SJSA1 (cell line): ENCODE measurements at regions not wholly inside any gene's neighbourhood (a gene's known extent, or its start where the extent isn't known, plus 50 kb on each side); places are given as distances from the start of the nearest gene placed in this dataset.

Source experiments
- DNase-seq, 2 experiments: peaks; one replicate each; pipeline ENCODE4 v3.0.0-alpha.2; 2015 to 2020; ENCODE audit warnings: low spot score in 2 of 2, low read depth in 1 of 2
- H3K27ac ChIP-seq: fragments of 250-450 bp; sonication (Bioruptor Pico); 2 replicates; pipeline ENCODE4 v1.5.1; 2020; ENCODE audit warnings: mild to moderate bottlenecking, moderate library complexity
- H3K27me3 ChIP-seq: fragments of 250-450 bp; sonication (Bioruptor Pico); replicated peaks from 2 replicates; pipeline ENCODE4 v1.5.1; 2020; ENCODE audit warnings: mild to moderate bottlenecking, moderate library complexity
- H3K36me3 ChIP-seq: fragments of 250-450 bp; sonication (Bioruptor Pico); 2 replicates; pipeline ENCODE4 v1.5.1; 2020; ENCODE audit warnings: mild to moderate bottlenecking
- H3K4me1 ChIP-seq: fragments of 250-450 bp; sonication (Bioruptor Pico); replicated peaks from 2 replicates; pipeline ENCODE4 v1.6.1; 2021; ENCODE audit warnings: mild to moderate bottlenecking
- H3K4me3 ChIP-seq: fragments of 250-450 bp; sonication (Bioruptor Pico); 2 replicates; pipeline ENCODE4 v1.5.1; 2020; ENCODE audit warnings: mild to moderate bottlenecking
- H3K9me3 ChIP-seq: fragments of 250-450 bp; sonication (Bioruptor Pico); replicated peaks from 2 replicates; pipeline ENCODE4 v1.5.1; 2020; ENCODE audit warnings: mild to moderate bottlenecking

- H3K27me3 ChIP-seq: no peaks in the 10 kb centered on the region
- no peak for DNase-seq
- no peak overlapping the region for H3K27ac ChIP-seq
- no peaks in the 10 kb centered on the region for H3K4me1 ChIP-seq
- no peaks in the 10 kb centered on the region for H3K36me3 ChIP-seq
- H3K9me3 ChIP-seq: no peaks in the 10 kb centered on the region
- H3K4me3 ChIP-seq: no peak overlapping the region
These were observed 85.1 kb upstream of the C14orf180 start for GRCh38 chr14:104494483-104494882.

DNA sequence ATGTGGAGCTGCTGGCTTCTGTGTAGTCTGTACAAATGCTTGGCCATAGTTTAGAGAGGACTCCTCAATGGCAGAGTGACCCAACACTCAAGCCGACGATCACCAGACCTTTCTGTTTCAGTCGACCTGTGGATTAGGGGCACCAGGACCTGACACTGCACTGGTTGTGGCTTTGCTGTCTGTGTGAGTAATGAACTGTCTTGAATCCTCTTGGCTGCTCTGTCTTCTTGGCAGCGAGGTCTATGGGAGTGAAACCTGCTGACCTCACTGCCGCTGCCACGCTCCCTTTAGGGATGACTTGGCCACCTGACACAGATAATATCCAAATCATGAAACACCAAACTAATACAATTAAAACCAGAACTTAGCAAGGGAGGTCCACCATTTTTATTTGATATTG lies 83.5 kb upstream of the C14orf180 start:
- H3K27me3 ChIP-seq: no peaks in the 10 kb centered on the region
- DNase-seq: no peak
- no peaks in the 10 kb centered on the region for H3K9me3 ChIP-seq
- no peaks in the 10 kb centered on the region for H3K36me3 ChIP-seq
- H3K4me1 ChIP-seq: no peaks in the 10 kb centered on the region
- no peak overlapping the region for H3K27ac ChIP-seq
- H3K4me3 ChIP-seq: no peak overlapping the region

DNA sequence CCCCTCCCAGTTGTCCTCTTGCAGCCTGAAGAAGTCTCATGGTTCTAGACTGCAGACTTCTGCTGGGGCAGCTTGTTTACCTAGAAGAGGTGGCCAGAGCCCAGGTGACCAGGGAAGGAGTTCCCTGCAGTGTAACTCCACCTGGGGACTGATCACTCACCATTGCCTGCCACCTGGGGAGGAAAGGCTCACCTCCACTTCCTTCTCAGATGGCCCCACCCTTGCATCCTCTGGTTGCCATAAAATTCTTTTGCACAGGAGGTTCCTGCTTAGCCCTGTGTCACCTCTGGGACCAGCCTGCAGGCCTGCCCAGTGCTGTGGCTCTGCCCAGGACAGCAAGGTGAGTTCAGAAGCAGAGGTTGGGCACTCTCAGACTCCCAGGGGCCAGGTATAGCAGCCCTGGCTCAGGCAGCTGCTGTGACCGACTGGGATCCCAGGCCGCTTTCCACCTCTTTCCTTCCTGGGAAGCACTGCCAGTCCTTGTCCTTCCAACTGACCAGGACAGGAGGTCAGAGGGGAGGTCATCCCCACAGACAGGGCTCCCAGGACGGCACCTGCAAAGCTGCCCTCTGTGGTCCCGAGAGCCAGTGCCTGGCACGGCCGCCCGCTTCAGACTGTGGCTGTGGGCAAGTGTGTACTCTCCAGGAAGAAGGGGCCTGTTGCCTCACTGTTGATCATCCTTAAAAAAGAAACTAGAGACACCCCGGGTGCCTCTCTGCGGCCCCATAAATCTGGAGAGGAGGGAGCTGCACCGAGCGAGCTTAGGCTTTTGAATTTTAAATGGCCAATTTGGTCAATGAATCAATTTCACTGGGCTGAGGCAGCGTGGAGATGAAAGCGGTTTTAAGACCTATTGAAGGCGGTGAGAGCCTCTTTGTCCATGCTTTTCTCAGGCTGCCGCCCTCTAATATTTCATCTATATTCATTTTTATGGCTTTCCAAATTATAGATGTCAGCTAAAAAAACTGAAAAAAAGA lies 79.5 kb upstream of the C14orf180 start:
- H3K36me3 ChIP-seq: no peaks in the 10 kb centered on the region
- no peaks in the 10 kb centered on the region for H3K4me1 ChIP-seq
- peaks cover 9% of the 10 kb centered on the region; the same call in 1 of the 2 replicates for H3K27me3 ChIP-seq
- no peak overlapping the region for H3K27ac ChIP-seq
- H3K9me3 ChIP-seq: no peaks in the 10 kb centered on the region
- no peak overlapping the region for H3K4me3 ChIP-seq
- peak in 1 of 2 experiments; percentile 25 for DNase-seq

- Histone ChIP-seq H3K36me3 (no peaks in the 10 kb centered on the region), H3K27ac (no peak overlapping the region), H3K4me3 (no peak overlapping the region), H3K9me3 (no peaks in the 10 kb centered on the region), H3K4me1 (no peaks in the 10 kb centered on the region), H3K27me3 (peaks cover 9% of the 10 kb centered on the region; the same call in 1 of the 2 replicates)
- DNase-seq: no peak
These were observed 77.5 kb upstream of the C14orf180 start for GRCh38 chr14:104502060-104502459.

- no peaks in the 10 kb centered on the region for H3K9me3 ChIP-seq
- H3K27me3 ChIP-seq: peaks cover 9% of the 10 kb centered on the region; the same call in 1 of the 2 replicates
- no peaks in the 10 kb centered on the region for H3K36me3 ChIP-seq
- peak in 1 of 2 experiments; percentile 22 for DNase-seq
- H3K4me3 ChIP-seq: no peak overlapping the region
- no peak overlapping the region for H3K27ac ChIP-seq
- H3K4me1 ChIP-seq: no peaks in the 10 kb centered on the region
These were observed 75.9 kb upstream of the C14orf180 start for GRCh38 chr14:104503691-104504090.

GRCh38 chr14:104504172-104504735 lies 75.3 kb upstream of the C14orf180 start:
- no peaks in the 10 kb centered on the region for H3K4me1 ChIP-seq
- H3K9me3 ChIP-seq: no peaks in the 10 kb centered on the region
- no peak overlapping the region for H3K27ac ChIP-seq
- H3K27me3 ChIP-seq: peaks cover 9% of the 10 kb centered on the region; the same call in 1 of the 2 replicates
- DNase-seq: no peak
- no peaks in the 10 kb centered on the region for H3K36me3 ChIP-seq
- no peak overlapping the region for H3K4me3 ChIP-seq

DNA sequence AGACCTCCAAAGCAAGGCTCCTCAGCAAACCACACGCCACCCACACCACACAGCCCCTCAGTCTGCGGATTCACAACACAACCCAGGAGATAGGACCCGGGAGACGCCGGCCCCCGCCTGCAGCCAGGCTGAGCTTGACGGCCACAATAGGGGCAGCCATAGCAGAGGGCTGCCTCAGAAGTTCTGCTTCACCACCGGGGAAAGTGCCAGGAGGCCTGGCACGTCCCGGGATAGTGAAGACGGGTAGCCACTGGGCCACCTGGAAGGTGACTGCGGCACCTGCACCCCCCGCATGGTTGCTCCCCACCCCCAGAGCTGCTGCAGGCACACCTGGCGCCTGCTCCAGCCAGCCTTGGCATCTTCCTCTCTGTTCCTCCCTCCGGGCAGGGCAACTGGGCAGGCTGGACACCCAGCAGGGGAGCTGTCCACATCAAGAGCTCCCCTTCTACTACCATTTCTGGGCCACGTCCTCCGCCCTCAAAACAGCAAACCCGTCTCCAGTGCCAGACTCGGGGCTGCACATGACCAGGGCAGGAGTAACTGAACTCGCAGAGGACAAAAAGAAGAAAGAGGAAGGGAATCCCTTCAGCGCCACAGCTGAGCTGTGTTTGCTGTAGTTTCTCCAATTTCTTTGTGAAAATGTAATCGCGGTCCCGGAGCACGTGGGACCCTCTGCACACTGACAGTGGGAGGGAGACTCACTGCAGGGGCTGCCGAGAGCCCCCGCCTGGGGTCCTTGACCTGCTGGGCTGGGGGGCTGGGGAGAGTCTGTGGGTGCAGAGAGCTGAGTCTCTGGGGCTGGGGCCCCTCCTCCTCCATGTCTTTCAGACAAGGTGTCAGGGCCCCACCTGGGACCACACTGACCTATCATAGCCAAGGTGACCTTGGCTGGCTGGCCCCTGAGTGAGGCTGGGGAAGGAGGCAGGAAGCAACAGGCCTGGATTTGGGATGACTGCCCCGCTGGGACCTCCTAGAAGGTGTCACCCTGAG lies 74.2 kb upstream of the C14orf180 start:
- Histone ChIP-seq H3K9me3 (no peaks in the 10 kb centered on the region), H3K27me3 (peaks cover 9% of the 10 kb centered on the region; the same call in 1 of the 2 replicates), H3K4me3 (no peak overlapping the region), H3K27ac (no peak overlapping the region), H3K36me3 (no peaks in the 10 kb centered on the region), H3K4me1 (no peaks in the 10 kb centered on the region)
- no peak for DNase-seq

DNA sequence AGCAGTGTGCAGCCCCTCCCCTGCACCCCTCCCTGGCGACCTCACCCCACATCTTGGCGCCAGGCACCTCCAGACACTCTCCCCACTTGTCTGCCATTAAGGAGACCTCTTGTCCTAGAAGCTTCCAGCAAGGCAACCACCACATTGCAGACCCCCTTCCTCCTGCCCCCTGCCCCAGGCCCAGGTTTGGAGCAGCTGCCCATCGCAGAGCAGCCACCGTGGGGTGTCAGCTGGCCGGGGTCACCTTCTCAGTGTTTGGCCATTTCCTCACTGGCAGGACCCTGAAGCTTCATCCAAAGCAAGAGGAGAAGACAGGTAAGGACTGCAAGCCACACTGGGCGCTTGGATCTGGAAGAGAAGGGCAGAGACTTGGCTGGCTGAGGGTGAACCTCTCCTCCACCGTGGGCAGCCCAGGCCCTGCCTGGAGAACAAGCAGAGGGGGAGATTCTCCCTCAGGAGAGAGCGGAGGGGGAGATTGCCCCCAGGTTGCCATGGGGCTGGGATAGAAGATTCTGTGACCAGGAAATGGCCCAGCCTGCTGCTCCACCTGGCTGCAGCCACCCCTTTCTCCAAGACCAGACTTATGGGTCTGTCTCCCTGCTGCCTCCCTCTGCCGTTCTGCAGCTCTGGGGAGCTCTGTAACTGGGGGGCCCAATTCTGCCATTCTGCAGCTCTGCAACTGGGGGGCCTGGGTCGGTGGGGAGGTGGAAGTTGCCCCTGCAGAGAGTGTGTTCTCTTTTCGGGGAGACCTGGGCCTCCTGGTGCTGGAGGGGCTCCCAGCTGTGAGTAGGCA lies 72.9 kb upstream of the C14orf180 start:
- Histone ChIP-seq H3K36me3 (no peaks in the 10 kb centered on the region), H3K27me3 (peaks cover 7% of the 10 kb centered on the region; the same call in 1 of the 2 replicates), H3K4me3 (no peak overlapping the region), H3K4me1 (no peaks in the 10 kb centered on the region), H3K27ac (no peak overlapping the region), H3K9me3 (no peaks in the 10 kb centered on the region)
- DNase-seq: peak in 1 of 2 experiments; percentile 25

GRCh38 chr14:104507443-104507842 lies 72.1 kb upstream of the C14orf180 start:
- H3K4me1 ChIP-seq: no peaks in the 10 kb centered on the region
- peaks cover 7% of the 10 kb centered on the region; the same call in 1 of the 2 replicates for H3K27me3 ChIP-seq
- DNase-seq: no peak
- no peak overlapping the region for H3K27ac ChIP-seq
- H3K36me3 ChIP-seq: no peaks in the 10 kb centered on the region
- no peaks in the 10 kb centered on the region for H3K9me3 ChIP-seq
- no peak overlapping the region for H3K4me3 ChIP-seq

DNA sequence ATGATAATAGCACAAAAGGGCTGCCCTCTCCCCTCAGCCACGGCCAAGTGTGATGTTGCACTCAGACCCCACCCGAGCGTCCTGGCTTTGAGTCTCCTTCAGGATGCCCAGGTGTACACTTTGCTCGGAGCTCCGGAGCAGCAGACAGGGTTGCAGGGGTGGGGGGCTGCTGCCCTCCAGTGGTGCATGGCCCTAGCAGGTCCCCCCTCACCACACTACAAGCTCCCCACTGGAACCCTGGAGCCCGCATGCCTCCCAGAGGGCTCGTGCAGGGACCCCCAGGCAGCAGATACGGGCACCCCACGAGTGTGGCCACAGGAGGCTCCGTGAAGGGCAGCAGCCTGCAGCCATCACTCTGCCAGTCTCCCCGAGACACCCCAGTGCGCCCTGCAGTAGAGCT lies 69.9 kb upstream of the C14orf180 start:
- no peak overlapping the region for H3K4me3 ChIP-seq

DNA sequence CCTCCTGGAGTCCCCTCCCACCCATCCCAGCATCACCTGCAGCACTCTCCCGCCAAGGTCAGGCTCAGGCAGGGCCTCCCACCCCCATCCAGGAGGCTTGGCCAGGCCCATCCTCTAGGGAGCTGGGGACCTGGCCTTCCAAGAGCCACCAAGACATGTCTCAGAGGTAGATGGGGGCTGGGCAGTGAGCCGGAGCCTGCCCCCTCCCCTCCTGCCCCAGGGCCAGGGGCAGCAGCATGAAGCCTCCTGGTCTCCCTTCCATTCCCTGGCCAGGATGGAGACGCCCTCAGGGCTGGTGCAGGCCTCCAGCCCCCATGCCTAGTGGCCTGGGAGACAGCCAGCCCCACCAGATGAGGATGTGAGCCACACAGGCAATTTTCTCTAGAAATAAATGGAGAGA lies 69.3 kb upstream of the C14orf180 start:
- H3K27ac ChIP-seq: no peak overlapping the region
- no peak overlapping the region for H3K4me3 ChIP-seq
- H3K9me3 ChIP-seq: no peaks in the 10 kb centered on the region
- no peaks in the 10 kb centered on the region for H3K36me3 ChIP-seq
- H3K4me1 ChIP-seq: no peaks in the 10 kb centered on the region
- DNase-seq: no peak
- H3K27me3 ChIP-seq: peaks cover 7% of the 10 kb centered on the region

More for the DNA sequence above, 69.9 kb upstream of the C14orf180 start:
- H3K27ac ChIP-seq: no peak overlapping the region
- peaks cover 11% of the 10 kb centered on the region for H3K27me3 ChIP-seq
- no peak for DNase-seq
- no peaks in the 10 kb centered on the region for H3K9me3 ChIP-seq
- H3K4me1 ChIP-seq: no peaks in the 10 kb centered on the region
- H3K36me3 ChIP-seq: no peaks in the 10 kb centered on the region

GRCh38 chr14:104510794-104511611 lies 68.6 kb upstream of the C14orf180 start:
- Histone ChIP-seq H3K9me3 (no peaks in the 10 kb centered on the region), H3K4me1 (no peaks in the 10 kb centered on the region), H3K36me3 (no peaks in the 10 kb centered on the region), H3K27ac (no peak overlapping the region), H3K27me3 (peaks cover 7% of the 10 kb centered on the region), H3K4me3 (no peak overlapping the region)
- no peak for DNase-seq
